KBM-7 (cell line): ENCODE measurements at regions not wholly inside any gene's neighbourhood (a gene's known extent, or its start where the extent isn't known, plus 50 kb on each side); places are given as distances from the start of the nearest gene placed in this dataset.

Experiments
- DNase-seq: peaks from one replicate; pipeline ENCODE4 v3.0.0-alpha.2; 2015
- in situ Hi-C: fragments of 300-500 bp; cut with MboI; formaldehyde crosslinking; loops from 2 replicates; pipeline ENCODE4 v1.14.3; 2020; ENCODE audit warnings: low sequenced_read_pairs, low pct_unique_long_range_greater_than_20kb, mixed read lengths

DNA sequence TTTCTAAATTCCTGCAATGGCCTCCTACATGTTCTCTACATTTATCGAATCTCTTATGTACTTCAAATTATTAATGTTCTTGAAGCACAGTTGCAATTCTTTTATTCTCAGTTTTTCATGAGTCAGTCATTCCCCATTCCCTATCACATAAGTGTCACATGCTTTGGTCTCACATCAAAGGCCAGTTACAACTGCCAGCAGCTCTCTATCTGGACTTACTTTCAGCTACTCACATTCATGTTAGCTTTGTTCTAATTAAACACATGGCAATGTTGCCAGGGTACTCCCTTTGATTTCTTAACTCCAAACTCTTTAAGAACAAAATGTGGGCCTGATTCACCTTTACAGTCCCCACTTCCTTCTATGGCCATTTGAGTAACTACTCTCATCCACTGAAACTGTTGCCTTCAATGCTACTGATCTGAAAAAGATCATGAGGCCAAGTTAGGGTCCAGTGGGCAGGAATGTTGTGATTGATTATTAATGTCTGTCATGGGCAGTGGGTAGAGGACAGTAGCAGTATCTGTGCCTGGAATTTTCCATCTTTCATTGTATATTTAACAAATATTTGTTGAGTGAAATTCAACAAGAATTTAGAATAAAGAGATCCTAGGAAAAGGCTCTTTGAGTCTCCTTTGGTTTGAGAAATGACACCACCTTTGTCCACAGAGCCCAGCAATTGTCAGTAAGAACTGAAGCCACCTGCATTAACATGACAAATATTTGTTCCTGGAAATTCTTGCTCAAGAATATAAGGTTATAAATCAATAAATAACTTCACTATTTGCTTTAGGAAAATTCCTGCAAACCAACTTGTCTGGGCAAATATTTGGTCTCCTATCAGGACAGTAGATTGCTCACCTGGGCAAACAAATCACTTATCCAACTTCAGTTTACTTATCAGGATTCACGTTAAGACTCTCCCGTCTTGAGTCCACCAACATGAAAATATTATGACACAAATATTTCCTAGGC lies 153.6 kb upstream of the SAMSN1 start:
- in situ Hi-C loops = no loop called here
- no peak for DNase-seq

DNA sequence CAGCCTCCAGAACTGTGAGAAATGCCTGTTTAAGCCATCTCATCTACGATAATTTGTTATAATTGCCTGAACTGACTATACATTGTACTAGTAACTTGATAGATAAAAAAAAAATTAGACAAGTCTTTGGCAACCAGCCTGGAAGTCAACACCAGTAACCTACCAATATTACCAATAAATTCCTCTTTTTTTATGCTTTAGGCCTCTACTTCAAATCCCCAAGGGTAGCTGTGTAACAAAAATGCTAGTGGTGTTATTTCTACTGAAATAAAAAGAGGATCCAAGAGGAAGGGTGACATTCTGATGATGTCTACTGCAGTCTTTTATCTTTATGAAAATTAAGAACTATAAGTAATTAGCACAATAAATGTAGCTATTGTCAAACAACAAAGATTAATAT lies 151.7 kb upstream of the SAMSN1 start:
- no peak for DNase-seq

DNA sequence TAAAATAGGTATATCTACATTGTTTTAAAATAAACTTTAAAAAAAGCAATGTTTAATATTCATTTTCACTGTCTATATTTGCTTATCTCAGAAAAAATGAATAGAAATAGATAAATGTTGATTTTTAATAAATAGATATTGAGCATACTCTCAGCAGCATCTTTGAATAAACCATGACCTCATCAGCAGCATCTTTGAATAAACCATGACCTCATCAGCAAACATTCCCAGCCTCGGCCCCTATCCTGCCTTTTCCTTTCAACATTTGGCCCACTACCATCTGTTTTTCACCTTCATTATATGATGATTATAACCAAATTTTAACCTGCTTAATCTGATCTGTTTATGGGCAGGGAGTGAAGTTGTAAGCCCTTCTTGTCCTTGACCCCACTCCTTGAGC lies 148.7 kb upstream of the SAMSN1 start:
- in situ Hi-C loops = no loop called here

More for the DNA sequence above, 151.7 kb upstream of the SAMSN1 start:
- in situ Hi-C loops = no loop called here

DNA sequence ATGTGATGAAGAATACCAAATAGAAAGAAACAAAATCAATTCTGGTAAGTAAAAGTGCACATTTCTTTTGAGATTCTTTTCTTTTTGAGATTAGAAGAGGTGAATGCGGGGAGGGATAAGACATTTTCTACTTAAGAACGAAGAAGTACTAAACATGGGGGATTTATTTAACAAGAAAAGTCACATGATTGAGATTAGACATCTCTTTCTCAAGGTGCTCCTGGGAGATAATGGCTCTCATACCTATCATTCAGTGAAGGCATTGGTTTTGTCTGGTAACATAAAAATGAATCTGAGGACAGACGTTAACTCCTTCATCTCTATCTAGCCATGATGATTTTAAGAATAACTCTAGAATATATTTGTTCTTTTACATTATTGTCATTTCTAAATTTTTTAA lies 147.9 kb upstream of the SAMSN1 start:
- in situ Hi-C loops = no loop called here
- DNase-seq = no peak

More for the DNA sequence above, 148.7 kb upstream of the SAMSN1 start:
- DNase-seq = no peak

DNA sequence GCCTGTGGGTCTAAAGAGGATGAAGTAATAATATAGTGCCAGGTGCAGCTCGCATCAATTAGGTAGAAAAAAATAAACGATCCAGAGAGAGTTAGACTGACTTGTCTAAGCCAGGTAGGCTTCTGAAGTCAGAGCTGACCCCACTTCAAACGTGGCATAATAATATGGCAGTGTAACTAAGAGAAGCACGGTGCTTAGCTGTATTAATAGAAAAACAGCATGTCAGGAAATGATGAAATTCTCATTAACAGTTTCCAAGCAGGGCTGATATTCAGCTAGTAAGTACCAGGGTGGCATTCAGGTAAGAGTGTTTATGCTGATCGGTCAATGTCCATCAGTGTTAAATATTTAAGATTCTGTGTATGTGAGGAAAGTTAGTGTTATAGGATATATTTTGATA lies 145.8 kb upstream of the SAMSN1 start:
- in situ Hi-C loops = no loop called here
- no peak for DNase-seq

DNA sequence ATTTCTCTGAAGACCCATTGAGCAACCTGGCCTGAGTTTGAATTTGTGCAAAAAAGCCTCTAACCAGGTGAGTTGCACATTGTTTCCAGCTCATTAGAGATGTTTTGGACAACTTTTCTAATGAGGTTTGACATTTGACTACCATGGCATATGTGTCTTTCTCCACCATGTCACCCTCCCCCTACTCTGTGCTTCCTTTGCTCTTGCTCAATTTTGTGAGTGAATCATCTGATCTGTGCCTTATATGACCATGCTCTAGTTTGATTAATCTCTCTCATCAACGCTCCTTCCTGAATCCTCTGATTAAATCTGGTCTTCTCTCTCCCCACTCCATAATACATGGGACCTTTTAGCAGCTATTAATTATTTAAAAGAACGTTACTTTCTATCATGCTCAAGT lies 144.8 kb upstream of the SAMSN1 start:
- DNase-seq = no peak
- in situ Hi-C loops = no loop called here

DNA sequence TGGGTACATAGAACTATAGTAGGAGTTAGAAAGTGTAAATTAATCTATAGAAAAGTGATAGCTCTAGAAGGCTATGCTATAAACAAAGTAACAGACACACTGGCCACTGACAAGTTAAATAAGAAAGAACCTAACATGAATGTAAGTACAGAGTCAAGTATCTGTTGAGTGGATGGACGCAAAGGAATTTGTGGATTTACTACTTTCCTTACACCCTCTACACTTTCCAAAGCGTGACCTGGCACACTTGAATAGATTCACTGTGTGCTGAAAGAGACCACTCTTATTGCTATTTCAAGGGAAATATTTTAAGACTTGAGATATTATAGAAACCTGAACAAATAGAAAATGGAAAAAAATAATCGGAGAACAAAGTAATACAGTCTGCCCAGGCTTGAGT lies 142.8 kb upstream of the SAMSN1 start:
- DNase-seq = no peak
- in situ Hi-C loops = no loop called here

DNA sequence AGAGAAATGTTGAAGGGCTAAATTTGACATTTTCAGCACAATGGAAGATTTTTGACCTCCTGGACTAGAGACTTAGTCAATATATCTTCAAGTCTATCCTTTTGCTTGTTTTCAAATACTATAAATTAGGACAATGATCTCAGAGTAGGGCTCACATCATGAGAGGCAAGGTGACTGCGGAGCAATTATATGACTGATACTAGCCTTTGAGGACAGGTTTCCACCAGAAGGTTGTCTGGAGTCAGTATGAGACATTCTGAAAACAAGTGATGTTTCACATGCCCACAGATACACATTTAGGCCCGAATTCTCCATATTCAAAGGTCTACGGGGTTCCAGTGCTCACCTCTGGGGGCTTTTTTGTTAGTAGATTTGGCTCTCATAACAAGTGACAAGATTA lies 142.3 kb upstream of the SAMSN1 start:
- in situ Hi-C loops = no loop called here
- no peak for DNase-seq

DNA sequence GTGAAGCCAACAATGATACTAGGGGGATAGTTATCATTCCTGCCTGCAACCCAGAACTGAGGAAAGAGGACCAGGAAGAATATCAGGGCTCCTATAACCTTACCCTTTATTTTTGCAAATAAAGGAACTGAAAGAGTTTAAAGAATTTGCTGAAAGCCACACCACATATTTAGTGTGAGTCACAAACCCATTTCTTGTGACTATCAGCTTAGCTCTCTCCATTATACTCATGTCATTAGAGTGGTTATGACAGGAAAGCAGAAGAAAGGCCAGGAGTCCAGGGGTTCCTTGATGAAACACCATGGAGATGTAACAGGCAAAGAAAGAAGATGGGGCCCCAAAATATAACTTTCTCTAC lies 141.1 kb upstream of the SAMSN1 start:
- peak; percentile 32 for DNase-seq
- in situ Hi-C loops = no loop called here

DNA sequence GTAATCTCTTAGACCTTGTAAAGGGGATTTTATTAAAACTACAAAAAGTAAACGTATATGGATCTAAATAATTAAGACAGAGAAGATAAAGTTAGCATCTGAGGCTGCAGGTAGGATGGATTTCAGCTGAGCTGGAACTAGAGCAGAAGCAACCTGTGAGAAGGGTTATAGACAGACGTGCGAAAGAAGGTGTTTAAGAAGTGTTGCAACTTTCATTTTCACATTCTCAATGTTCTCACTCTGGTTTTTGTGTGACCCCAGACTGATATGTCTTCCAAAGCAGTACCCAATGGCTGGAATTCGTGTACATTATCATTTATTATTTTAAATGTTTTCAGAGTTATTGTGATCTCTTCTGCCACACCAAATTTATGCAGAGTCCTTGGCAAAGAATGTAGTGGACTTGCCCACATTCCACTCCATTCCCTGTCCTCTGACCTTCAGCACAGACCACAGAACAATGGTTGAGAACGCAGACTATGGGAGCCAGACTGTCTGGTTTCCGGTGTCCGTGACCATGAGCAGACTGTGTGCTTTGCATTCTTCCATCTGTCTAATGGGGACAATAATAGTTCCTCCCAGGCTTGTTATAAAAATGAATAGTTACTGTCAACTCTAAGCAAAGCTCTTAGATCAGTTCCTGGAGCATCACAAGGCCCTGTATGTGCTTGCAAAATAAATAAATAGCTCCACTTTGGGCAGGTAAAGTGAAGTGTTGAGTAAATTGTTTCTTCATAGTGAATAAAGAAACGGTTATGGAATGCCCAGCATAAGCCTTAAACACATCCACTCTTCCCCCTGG lies 140.6 kb upstream of the SAMSN1 start:
- DNase-seq = peak; percentile 37
- in situ Hi-C loops = no loop called here

DNA sequence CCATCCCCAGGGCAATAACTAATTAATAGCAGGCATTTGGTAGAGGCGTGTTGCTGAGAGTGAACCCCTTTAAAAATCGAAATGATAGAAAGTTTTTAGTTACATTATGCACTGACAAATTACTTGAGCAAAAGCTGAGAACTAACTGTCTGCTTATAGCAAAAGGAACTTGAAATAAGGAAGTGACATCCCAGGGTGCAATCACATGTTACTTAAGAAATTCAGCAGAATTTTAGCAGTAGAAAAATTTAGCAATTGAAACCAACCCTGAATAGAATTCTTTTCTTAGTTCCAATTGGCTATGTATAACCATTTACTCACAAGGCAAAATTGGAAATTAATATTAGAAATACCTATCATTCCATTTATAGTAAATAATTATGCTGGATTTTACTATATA lies 139.5 kb upstream of the SAMSN1 start:
- peak; percentile 66 for DNase-seq
- in situ Hi-C loops = no loop called here

DNA sequence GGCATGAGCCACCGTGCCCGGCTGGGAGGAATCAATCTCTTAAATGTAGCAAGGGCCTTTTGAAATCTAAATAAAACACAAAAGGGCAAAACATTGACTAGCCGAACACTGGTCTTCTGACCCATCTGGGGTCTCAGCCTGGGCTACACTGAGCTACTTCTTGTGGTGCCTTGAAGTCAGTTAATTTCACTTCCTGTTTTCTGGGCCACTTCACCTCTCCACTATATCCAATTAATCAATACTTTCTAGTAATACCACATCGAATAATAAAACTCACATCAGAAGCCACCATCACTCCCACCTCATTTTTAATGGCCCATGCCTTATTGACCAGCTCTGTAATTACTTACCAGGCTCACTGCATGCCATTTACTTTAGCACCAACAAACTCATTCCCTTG lies 138.0 kb upstream of the SAMSN1 start:
- in situ Hi-C loops = no loop called here

DNA sequence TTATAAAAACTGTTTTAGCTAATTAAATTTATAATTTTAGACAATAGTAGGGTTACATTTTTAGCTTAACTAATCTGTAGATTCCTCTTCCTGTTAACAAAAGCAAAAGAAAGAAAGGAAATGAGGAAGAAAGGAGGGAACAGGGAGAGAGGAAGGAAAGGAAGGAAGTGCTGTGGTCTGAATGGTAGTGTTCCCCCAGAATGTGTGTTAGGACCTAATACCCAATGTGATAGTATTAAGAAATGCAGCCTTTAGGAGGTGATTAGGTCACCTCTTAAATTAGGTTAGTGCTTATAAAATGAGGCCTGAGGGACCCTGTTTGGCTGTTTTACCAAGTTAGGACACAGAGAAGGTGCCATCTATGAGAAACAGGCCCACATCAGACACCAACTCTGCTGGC lies 136.9 kb upstream of the SAMSN1 start:
- DNase-seq = peak; percentile 38
- in situ Hi-C loops = no loop called here

More for the DNA sequence above, 138.0 kb upstream of the SAMSN1 start:
- peak; percentile 45 for DNase-seq

DNA sequence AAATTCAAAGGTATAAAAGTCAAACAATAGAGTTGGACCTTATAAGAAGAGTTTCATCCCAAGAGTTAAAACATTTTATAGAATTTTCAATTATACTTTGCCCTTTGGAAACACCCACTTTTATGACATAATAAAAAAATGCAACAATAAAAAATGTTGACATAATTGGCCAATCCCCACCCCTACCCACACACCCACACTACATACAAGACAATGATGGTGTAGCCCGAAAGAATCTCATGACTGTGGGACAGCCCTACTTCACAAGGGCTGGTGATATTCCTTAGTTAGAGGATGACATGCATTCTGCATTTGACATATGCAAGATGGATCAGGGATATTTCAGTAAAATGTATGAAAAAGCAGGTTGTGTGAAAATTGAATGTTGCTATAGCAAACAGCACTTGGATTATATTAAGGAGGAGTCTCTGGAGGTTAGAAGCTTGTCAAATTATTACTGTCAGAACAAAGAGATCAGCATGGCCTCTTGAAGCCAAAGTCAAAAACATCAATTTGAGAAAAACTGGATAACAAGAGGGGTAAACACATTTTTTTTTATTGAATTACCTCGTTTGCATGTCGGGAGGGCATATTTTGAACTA lies 133.0 kb upstream of the SAMSN1 start:
- in situ Hi-C loops = no loop called here
- no peak for DNase-seq

DNA sequence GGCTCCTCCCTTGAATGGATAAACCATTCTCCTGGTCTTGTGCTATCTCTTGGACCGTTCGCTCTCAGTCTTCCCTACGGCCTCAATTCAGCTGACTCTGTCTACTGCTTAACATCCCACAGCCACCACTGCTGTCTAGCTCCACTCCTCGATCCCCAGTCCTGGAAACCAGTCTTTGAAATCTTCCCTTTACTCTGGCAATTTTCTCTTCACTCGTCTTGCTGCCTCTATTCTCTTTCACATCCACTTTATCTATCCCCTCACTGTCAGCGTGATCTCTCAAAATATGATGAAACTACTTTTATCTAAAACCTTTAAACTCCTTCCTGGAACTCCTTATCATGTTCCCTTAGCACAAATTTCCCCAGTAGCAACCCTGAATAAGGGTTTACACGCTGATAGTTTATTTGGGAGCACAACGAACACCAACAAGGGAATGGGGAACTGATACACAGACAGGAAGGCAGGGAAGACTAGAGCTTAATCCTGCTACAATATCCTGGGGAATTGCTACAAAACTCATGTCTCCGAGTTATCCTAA lies 131.6 kb upstream of the SAMSN1 start:
- in situ Hi-C loops = no loop called here
- DNase-seq = peak; percentile 35

DNA sequence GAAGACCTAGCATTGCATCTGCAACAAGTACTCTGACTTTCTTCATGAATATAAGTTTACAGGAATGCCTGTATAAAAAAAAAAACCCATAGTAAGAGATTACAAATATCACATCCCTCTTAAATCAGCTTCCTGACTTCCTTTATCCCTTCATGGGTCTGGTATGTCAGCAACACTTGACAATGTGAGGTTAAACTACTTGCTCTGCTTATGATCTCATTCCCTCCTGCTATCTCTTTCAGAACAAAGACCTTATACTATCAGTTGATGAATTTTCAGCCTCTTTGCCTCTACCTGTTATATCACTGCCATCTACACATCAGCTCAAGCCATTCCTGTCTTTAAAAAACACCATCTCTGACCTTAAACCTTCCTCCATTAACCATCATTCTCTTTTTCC lies 130.9 kb upstream of the SAMSN1 start:
- DNase-seq = peak; percentile 26
- in situ Hi-C loops = no loop called here

DNA sequence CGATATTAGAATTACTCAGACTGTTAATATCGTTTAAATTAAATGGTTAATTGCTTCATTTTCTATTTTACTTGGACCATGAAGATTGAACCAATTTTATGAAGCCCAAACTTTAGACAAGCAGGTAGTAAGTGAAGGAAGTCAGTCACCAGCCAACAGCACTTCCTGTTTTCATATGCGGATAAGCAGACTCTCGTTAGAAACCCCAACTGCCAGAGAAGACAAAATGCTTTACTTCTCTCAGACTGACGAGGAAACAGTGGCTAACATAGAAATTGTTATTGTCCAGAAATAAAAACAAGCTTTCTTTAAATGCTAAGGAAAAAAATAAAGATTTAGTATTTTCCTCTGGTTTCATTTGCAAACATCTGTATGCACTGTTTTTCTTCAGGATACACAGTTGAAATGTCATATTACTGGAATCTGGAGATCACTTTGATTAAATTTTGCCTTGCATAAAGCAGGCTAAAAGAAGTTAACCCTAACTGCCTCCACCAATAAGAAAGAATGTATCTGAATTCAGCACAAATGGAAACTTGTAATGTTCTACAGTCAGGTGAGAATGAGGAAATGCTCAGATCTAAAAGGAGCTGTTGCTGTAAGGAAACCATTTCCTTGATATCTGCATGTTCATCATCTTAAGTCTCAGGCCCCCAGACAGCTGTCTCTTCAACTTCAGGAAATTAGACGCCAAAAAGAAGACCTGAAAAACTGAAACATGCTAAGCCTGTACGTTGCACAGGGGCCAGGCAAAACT lies 129.8 kb upstream of the SAMSN1 start:
- peak; percentile 85 for DNase-seq
- in situ Hi-C loops = no loop called here

DNA sequence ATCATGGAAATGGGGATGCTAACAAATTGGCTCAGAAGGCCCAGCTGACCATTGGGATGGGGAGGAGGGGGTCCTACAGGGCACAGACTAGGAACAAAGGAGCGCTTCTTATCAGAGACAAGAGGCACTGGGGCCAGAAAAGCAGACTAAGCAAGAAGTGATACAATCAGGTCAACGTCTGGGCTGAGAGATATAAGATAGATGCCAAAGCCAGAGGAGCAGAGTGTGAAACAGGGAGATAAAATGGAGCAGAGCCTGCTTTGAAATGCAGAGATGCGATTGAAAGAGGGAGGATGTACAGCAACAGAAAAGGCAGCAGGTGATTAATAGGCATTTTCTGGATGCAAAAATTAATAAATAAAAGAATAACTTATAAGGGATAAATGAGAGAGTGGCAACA lies 127.5 kb upstream of the SAMSN1 start:
- in situ Hi-C loops = no loop called here
- DNase-seq = no peak

DNA sequence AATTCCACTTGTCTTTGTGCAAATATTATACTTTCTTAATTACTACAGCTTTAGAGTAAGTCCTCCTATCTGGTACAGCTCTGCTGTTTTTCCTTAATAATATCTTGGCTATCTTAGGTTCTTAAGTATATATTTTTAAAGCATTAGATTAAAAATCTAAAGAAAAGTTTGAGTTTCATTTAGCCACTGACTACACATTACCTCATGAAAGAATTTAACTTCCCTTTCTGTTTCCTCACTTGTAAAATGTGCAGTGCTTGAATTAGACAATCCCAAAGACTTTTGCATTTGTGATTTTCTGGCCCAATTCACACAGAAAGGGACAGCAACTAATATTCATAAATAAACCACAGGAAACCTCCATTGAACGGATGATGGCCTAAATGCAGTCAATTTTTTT lies 126.4 kb upstream of the SAMSN1 start:
- in situ Hi-C loops = no loop called here
- DNase-seq = no peak
